Keratinocyte (primary cell): ENCODE measurements at regions not wholly inside any gene's neighbourhood (a gene's known extent, or its start where the extent isn't known, plus 50 kb on each side); places are given as distances from the start of the nearest gene placed in this dataset.

Experiments used
- DNase-seq: peaks from one replicate; pipeline ENCODE4 v3.0.0-alpha.2; 2011; ENCODE audit warnings: low read depth, missing footprints, low spot score
- FAIRE-seq: peaks from 2 replicates; lab custom pipeline; 2011; peaks lifted over from hg19 to GRCh38; lab: Jason Lieb, UNC
- H2AFZ ChIP-seq: 2 replicates; pipeline ENCODE4 v1.6.0; 2012; ENCODE audit warnings: low read length, control low read depth, inconsistent platforms; ENCODE audit not compliant: control insufficient read depth
- H3K27ac ChIP-seq: 2 replicates; pipeline ENCODE4 v1.5.1; 2011; ENCODE audit warnings: low read length; ENCODE audit not compliant: control insufficient read depth, insufficient read depth
- H3K27me3 ChIP-seq: 3 replicates; pipeline ENCODE4 v1.6.0; 2011; ENCODE audit warnings: low read length; ENCODE audit not compliant: control insufficient read depth, insufficient read depth; ENCODE audit errors: extremely low read depth
- H3K36me3 ChIP-seq, 2 experiments: 2 replicates in 1 of 2; 3 replicates in 1 of 2; pipeline ENCODE4 v1.5.1; 2011; ENCODE audit warnings: low read length in 2 of 2, mild to moderate bottlenecking in 1 of 2; ENCODE audit not compliant: control insufficient read depth in 2 of 2, insufficient read depth in 2 of 2; ENCODE audit errors: extremely low read depth in 1 of 2
- H3K4me1 ChIP-seq: 3 replicates; pipeline ENCODE4 v1.5.1; 2011; ENCODE audit warnings: low read length; ENCODE audit not compliant: control insufficient read depth, insufficient read depth; ENCODE audit errors: extremely low read depth
- H3K4me2 ChIP-seq: 3 replicates; pipeline ENCODE4 v1.6.0; 2011; ENCODE audit warnings: low read depth, low read length; ENCODE audit not compliant: control insufficient read depth, insufficient read depth; ENCODE audit errors: extremely low read depth
- H3K4me3 ChIP-seq, 3 experiments: fragments of 200-600 bp in 1 of 3; sonication (generic) in 1 of 3; 2 replicates in 2 of 3; 3 replicates in 1 of 3; pipeline ENCODE4 v1.5.1; 2011 to 2016; ENCODE audit warnings: low read length in 3 of 3, mild to moderate bottlenecking in 3 of 3, control low read depth in 2 of 3, inconsistent platforms in 1 of 3, low read depth in 1 of 3, mixed read lengths in 1 of 3, mixed run types in 1 of 3, moderate library complexity in 1 of 3; ENCODE audit not compliant: control insufficient read depth in 2 of 3, insufficient read depth in 2 of 3; ENCODE audit errors: extremely low read depth in 1 of 3
- H3K79me2 ChIP-seq: 2 replicates; pipeline ENCODE4 v1.6.0; 2012; ENCODE audit warnings: low read length; ENCODE audit not compliant: control insufficient read depth, insufficient read depth
- H3K9ac ChIP-seq: 3 replicates; pipeline ENCODE4 v1.6.0; 2011; ENCODE audit warnings: low read length; ENCODE audit not compliant: control insufficient read depth, insufficient read depth; ENCODE audit errors: extremely low read depth
- H3K9me1 ChIP-seq: 3 replicates; pipeline ENCODE4 v1.6.0; 2011; ENCODE audit warnings: low read length; ENCODE audit not compliant: control insufficient read depth, insufficient read depth; ENCODE audit errors: extremely low read depth
- H3K9me3 ChIP-seq: 2 replicates; pipeline ENCODE4 v1.5.1; 2012; ENCODE audit warnings: low read depth, low read length; ENCODE audit not compliant: control insufficient read depth
- H4K20me1 ChIP-seq: 3 replicates; pipeline ENCODE4 v1.6.0; 2011; ENCODE audit warnings: low read length; ENCODE audit not compliant: control insufficient read depth, insufficient read depth; ENCODE audit errors: extremely low read depth
- CTCF ChIP-seq, 3 experiments: IDR thresholded peaks in 1 of 3; conservative IDR thresholded peaks in 1 of 3; optimal IDR thresholded peaks in 1 of 3; 2 replicates in 2 of 3; 3 replicates in 1 of 3; pipeline versions ENCODE3 to v1.5.1; 2011; ENCODE audit warnings: low read length in 3 of 3, mild to moderate bottlenecking in 3 of 3, moderate library complexity in 2 of 3, control low read depth in 1 of 3, inconsistent platforms in 1 of 3; ENCODE audit not compliant: insufficient read depth in 2 of 3; ENCODE audit errors: extremely low read depth in 1 of 3
- EZH2 ChIP-seq: IDR thresholded peaks from one replicate; pipeline ENCODE4 v1.6.1; 2012; ENCODE audit warnings: inconsistent platforms, mild to moderate bottlenecking, low read length, moderate library complexity
- dilution Hi-C: fragments of 300-500 bp; cut with MboI; formaldehyde crosslinking; loops from one replicate; pipeline ENCODE4 v1.7.0; 2020; ENCODE audit warnings: low sequenced_read_pairs; ENCODE audit not compliant: extremely low pct_ligation_motif_present

- Histone ChIP-seq H3K4me1 (no peaks in the 10 kb centered on the region), H4K20me1 (no peaks in the 10 kb centered on the region), H3K4me3 (no peak overlapping the region), H3K27me3 (no peaks in the 10 kb centered on the region), H3K79me2 (no peaks in the 10 kb centered on the region), H3K9ac (no peak overlapping the region), H3K27ac (no peak overlapping the region), H3K9me1 (no peaks in the 10 kb centered on the region), H2AFZ (no peak overlapping the region), H3K36me3 (no peaks in the 10 kb centered on the region), H3K4me2 (no peak overlapping the region), H3K9me3 (no peaks in the 10 kb centered on the region)
- FAIRE-seq (no peak), DNase-seq (no peak)
- TF ChIP-seq CTCF (optimal IDR thresholded peaks at IDR 0.05 in 1 of 3, IDR thresholded peaks at IDR 0.05 in 1 of 3, conservative IDR thresholded peaks at IDR 0.05 in 1 of 3; ENCODE audit: extremely low read depth in 1 of 3, insufficient read depth in 2 of 3, low read length in 3 of 3) (no peak), EZH2 (no peak)
- dilution Hi-C loops: no loop called here
Measured at GRCh38 chr11:88043149-88043548, 132.1 kb downstream of the RAB38 start.

GRCh38 chr11:88042647-88043046 is 132.6 kb downstream of the RAB38 start:
- H3K36me3 ChIP-seq: no peaks in the 10 kb centered on the region
- H3K9me3 ChIP-seq: no peaks in the 10 kb centered on the region
- no peaks in the 10 kb centered on the region for H3K79me2 ChIP-seq
- H3K9me1 ChIP-seq: no peaks in the 10 kb centered on the region
- H2AFZ ChIP-seq: no peak overlapping the region
- no peak overlapping the region for H3K27ac ChIP-seq
- TF ChIP-seq EZH2 (no peak), CTCF (optimal IDR thresholded peaks at IDR 0.05 in 1 of 3, IDR thresholded peaks at IDR 0.05 in 1 of 3, conservative IDR thresholded peaks at IDR 0.05 in 1 of 3; ENCODE audit: extremely low read depth in 1 of 3, insufficient read depth in 2 of 3, low read length in 3 of 3) (no peak)
- DNase-seq: no peak
- H3K4me3 ChIP-seq: no peak overlapping the region
- H3K27me3 ChIP-seq: no peaks in the 10 kb centered on the region
- H3K4me1 ChIP-seq: no peaks in the 10 kb centered on the region
- no peak overlapping the region for H3K4me2 ChIP-seq
- H3K9ac ChIP-seq: no peak overlapping the region
- no peaks in the 10 kb centered on the region for H4K20me1 ChIP-seq
- FAIRE-seq: no peak
- dilution Hi-C loops: no loop called here
